Superior temporal gyrus (tissue), 1 donor: ENCODE measurements at regions not wholly inside any gene's neighbourhood (a gene's known extent, or its start where the extent isn't known, plus 50 kb on each side); places are given as distances from the start of the nearest gene placed in this dataset.
A peak's percentile ranks its signal among the peaks of the same experiment; 100 is the strongest.
"Not testable (repeated sequence)": the region's sequence is repeated elsewhere in the genome, so short reads cannot be mapped to it uniquely, and the experiment has no call there.

Experiments used
- DNase-seq: peaks from one replicate; pipeline ENCODE4 v3.0.0-alpha.2; 2016; ENCODE audit errors: extremely low spot score

GRCh38 chr5:152694231-152694630 is 289.2 kb upstream of the NMUR2 start:
- DNase-seq: no peak

GRCh38 chr5:152701305-152701949 is 296.3 kb upstream of the NMUR2 start:
- no peak for DNase-seq

- no peak for DNase-seq
These were observed 299.2 kb upstream of the NMUR2 start for GRCh38 chr5:152704286-152704685.

GRCh38 chr5:152711801-152712388 is 306.8 kb upstream of the NMUR2 start:
- DNase-seq: peak; percentile 20

DNA sequence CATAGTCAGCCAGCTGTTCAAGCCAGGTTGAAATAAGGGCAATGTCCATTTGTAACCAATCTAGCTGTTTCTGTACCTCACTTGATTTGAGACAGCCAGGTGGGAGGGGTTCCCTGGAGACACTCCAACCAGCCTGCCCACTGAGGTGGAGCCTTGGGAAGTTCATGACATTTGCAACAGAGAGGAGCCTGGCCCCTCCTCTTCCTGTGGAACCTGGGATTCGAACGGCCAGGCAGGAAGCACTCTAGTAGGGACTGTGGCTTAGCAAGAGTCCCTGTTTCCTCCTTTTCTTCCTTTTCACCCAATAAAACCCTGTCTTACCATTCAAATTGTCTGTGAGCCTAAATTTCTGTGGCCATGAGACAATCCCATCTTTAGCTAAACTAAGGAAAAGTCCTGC is 312.3 kb upstream of the NMUR2 start:
- no peak for DNase-seq

DNA sequence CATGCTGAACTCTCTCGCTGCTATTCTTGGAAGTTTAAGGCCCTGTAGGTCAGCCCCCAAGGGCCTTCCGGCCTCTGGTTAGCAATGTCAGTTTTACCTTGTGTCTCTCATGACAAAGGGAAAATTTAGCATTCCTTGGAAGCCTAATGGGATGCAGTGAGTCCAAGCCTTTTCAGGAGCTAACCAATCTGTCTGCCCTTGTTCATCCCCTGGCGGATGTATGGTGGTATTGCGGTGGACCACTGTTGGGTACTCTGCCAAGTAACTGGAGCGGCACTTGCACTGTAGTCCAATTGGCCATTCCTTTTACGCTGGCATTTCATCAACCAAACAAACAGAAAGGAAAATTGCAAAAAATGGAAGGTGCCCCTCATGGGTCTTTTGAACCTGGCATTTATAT is 318.4 kb upstream of the NMUR2 start:
- no peak for DNase-seq

- DNase-seq: no peak
These were observed 325.1 kb upstream of the NMUR2 start for GRCh38 chr5:152730176-152730575.

DNA sequence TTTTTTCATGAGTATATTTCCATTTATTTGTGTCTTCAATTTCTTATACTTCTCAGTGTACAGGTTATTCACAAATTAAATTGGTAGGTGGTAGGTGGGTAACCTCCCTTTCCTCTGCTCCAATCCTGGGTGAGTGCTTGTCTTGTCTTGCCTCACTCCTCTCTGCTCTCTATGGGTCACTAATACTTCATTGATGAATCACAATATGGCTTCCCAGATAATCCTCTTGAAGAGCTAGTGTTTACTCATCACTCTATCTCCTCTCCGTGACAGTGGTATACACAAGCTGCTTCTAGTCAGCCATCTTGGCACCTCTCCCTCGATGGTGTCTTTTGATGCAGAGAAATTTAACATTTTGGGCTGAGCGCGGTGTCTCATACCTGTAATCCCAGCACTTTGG is 331.8 kb upstream of the NMUR2 start:
- no peak for DNase-seq

DNA sequence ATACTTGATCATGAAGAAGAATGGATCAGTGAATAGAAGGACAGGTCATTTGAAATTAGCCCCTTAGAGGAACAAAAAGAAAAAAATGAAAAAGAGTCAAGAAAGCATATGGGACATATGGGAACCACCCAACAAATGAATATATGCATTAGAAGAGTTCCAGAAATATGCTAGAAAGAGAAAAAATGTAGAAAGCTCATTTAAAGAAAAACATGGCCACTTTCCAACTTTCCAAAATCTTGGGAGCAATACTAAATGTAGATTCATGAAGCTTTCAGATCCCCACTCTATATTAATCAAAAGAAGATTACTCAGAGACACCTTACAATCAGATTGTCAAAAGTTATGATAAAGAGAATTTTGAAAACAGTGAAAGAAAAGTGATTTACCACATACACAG is 334.8 kb upstream of the NMUR2 start:
- DNase-seq: no peak

- not testable (repeated sequence) for DNase-seq
These were observed 336.0 kb upstream of the NMUR2 start for GRCh38 chr5:152741126-152741525.

GRCh38 chr5:152787709-152788217 is 382.7 kb upstream of the NMUR2 start:
- not testable (repeated sequence) for DNase-seq

- no peak for DNase-seq
These were observed 396.8 kb upstream of the NMUR2 start for GRCh38 chr5:152801886-152802285.

GRCh38 chr5:152804179-152804578 is 399.1 kb upstream of the NMUR2 start:
- DNase-seq: no peak

- DNase-seq: no peak
These were observed 406.9 kb upstream of the NMUR2 start for GRCh38 chr5:152811988-152812387.

GRCh38 chr5:152813526-152813925 is 408.4 kb upstream of the NMUR2 start:
- peak; percentile 21 for DNase-seq

DNA sequence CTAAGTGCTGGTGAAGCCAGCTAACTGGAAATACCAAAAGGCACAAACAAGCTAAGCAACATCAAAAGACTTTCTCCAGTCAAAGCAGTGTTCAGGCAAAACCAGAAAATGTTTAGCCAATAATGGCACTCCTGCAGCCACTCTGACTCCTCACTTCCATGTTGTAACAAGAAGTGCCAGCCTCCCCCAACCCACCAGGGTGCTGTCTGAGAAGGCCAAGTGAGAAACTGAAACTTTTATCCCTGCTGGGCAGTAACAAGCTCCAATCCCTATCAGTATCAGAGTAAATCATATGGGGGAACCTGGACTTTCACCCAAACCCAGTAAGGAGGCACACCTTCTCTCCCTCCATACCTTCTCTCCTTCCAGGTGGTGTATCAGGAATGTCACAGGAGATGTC is 414.8 kb upstream of the NMUR2 start:
- DNase-seq: no peak

- DNase-seq: no peak
These were observed 419.2 kb upstream of the NMUR2 start for GRCh38 chr5:152824316-152824715.

DNA sequence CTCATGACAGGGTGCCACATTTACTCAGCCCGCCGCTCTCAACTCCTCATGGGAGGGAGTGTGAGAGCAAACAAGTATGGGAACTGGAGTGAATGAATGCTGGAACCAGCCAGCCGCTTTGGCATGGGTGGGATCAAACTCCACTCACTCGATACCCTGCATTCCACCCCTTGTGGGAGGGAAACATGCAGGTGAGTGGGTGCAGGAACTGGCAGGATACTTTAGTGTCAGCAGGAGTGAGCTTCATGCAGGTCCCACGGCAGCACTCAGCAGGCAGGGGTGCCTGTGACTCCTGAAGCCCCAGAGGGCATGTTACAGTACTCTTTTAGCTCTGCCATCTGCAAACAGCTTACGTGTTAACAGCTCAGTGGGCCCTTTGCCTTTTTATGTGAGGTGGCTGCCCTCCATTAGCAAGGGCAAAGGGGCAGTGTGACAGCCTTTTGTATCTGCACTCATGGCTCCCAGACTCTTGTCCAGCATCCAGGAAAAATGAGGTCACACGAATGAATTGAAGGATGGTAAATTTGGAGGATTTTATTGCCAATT is 433.2 kb upstream of the NMUR2 start:
- no peak for DNase-seq

DNA sequence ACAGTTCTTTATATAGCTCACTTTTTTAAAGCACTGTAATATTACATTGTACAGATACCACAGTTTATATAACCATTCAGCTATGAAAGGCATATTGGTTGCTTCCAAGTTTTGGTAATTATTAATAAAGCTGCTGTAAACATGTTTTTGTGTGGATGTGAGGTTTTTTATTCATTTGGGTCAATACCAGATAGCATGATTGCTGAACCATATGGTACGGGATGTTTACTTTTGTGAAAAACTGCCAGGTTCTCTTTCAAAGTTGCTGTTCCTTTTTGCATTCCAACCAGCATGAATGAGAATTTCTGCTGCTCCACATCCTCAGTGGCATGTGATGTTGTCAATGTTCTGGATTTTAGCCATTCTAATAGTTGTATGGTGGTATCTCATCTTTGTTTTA is 439.6 kb upstream of the NMUR2 start:
- no peak for DNase-seq

GRCh38 chr5:152853361-152853760 is 448.3 kb upstream of the NMUR2 start:
- no peak for DNase-seq

GRCh38 chr5:152855441-152855840 is 450.4 kb upstream of the NMUR2 start:
- DNase-seq: no peak

GRCh38 chr5:152861231-152861630 is 456.2 kb upstream of the NMUR2 start:
- DNase-seq: no peak

- DNase-seq: no peak
These were observed 459.4 kb upstream of the NMUR2 start for GRCh38 chr5:152864447-152864846.
